GM03348 (cell line): ENCODE measurements at regions not wholly inside any gene's neighbourhood (a gene's known extent, or its start where the extent isn't known, plus 50 kb on each side); places are given as distances from the start of the nearest gene placed in this dataset.

Source experiments
- DNase-seq: peaks from one replicate; pipeline ENCODE4 v3.0.0; 2012; ENCODE audit warnings: low spot score

- no peak for DNase-seq
These were observed 193.0 kb upstream of the TSHZ2 start for GRCh38 chr20:52779125-52779524.

- no peak for DNase-seq
These were observed 195.0 kb upstream of the TSHZ2 start for GRCh38 chr20:52777171-52777570.

- no peak for DNase-seq
These were observed 196.4 kb upstream of the TSHZ2 start for GRCh38 chr20:52775786-52776185.

- DNase-seq, result no peak
These were observed 203.5 kb upstream of the TSHZ2 start for GRCh38 chr20:52768694-52769093.

GRCh38 chr20:52766645-52767435 lies 205.3 kb upstream of the TSHZ2 start:
- DNase-seq, result no peak

GRCh38 chr20:52763321-52763853 lies 208.8 kb upstream of the TSHZ2 start:
- no peak for DNase-seq

- DNase-seq, result no peak
These were observed 210.3 kb upstream of the TSHZ2 start for GRCh38 chr20:52761867-52762266.

- DNase-seq, result no peak
These were observed 211.4 kb upstream of the TSHZ2 start for GRCh38 chr20:52760791-52761190.

GRCh38 chr20:52757411-52757810 lies 214.7 kb upstream of the TSHZ2 start:
- DNase-seq, result no peak

- DNase-seq, result no peak
These were observed 216.4 kb upstream of the TSHZ2 start for GRCh38 chr20:52755744-52756143.

- no peak for DNase-seq
These were observed 217.8 kb upstream of the TSHZ2 start for GRCh38 chr20:52754366-52754765.

GRCh38 chr20:52752023-52752422 lies 220.1 kb upstream of the TSHZ2 start:
- no peak for DNase-seq

GRCh38 chr20:52751571-52751970 lies 220.6 kb upstream of the TSHZ2 start:
- no peak for DNase-seq

- DNase-seq, result no peak
These were observed 222.2 kb upstream of the TSHZ2 start for GRCh38 chr20:52749938-52750337.

- DNase-seq, result peak; percentile 35
These were observed 223.2 kb upstream of the TSHZ2 start for GRCh38 chr20:52748990-52749389.

GRCh38 chr20:52748285-52748932 lies 223.7 kb upstream of the TSHZ2 start:
- peak; percentile 36 for DNase-seq

GRCh38 chr20:52747845-52748284 lies 224.3 kb upstream of the TSHZ2 start:
- peak; percentile 48 for DNase-seq

- no peak for DNase-seq
These were observed 225.4 kb upstream of the TSHZ2 start for GRCh38 chr20:52746770-52747169.

GRCh38 chr20:52746190-52746589 lies 226.0 kb upstream of the TSHZ2 start:
- no peak for DNase-seq

GRCh38 chr20:52744441-52744840 lies 227.7 kb upstream of the TSHZ2 start:
- DNase-seq, result no peak

GRCh38 chr20:52738081-52738480 lies 234.1 kb upstream of the TSHZ2 start:
- DNase-seq, result no peak

- DNase-seq, result no peak
These were observed 235.7 kb upstream of the TSHZ2 start for GRCh38 chr20:52736507-52736906.

GRCh38 chr20:52731093-52731492 lies 241.1 kb upstream of the TSHZ2 start:
- no peak for DNase-seq
